Kidney (tissue), 13 donors: ENCODE measurements at regions not wholly inside any gene's neighbourhood (a gene's known extent, or its start where the extent isn't known, plus 50 kb on each side); places are given as distances from the start of the nearest gene placed in this dataset.

Experiments used
- DNase-seq, 5 donors: peaks; one replicate each; pipeline ENCODE4 v3.0.0-alpha.2; 2013 to 2020
- FAIRE-seq: peaks from 2 replicates; lab custom pipeline; 2012; peaks lifted over from hg19 to GRCh38; lab: Jason Lieb, UNC
- H3K27ac ChIP-seq, 2 donors: one replicate each; pipeline ENCODE4 v1.7.0; 2013; ENCODE audit warnings: low read depth in 2 of 2, low read length in 2 of 2, inconsistent platforms in 1 of 2
- H3K27me3 ChIP-seq: one replicate; pipeline ENCODE4 v1.7.1; 2013; ENCODE audit warnings: low read length, inconsistent platforms; ENCODE audit not compliant: control insufficient read depth, insufficient read depth
- H3K36me3 ChIP-seq, 3 donors: one replicate each; pipeline versions ENCODE4 v1.7.0 to v1.7.1; 2013; ENCODE audit warnings: low read length in 3 of 3, control low read depth in 1 of 3, inconsistent platforms in 1 of 3; ENCODE audit not compliant: insufficient read depth in 3 of 3, control insufficient read depth in 2 of 3
- H3K4me1 ChIP-seq, 3 donors: one replicate each; pipeline versions ENCODE4 v1.7.0 to v1.7.1; 2013; ENCODE audit warnings: low read length in 3 of 3, inconsistent platforms in 1 of 3, low read depth in 1 of 3; ENCODE audit not compliant: control insufficient read depth in 2 of 3, insufficient read depth in 2 of 3
- H3K4me3 ChIP-seq, 3 donors: one replicate each; pipeline versions ENCODE4 v1.7.0 to v1.8.1; 2013; ENCODE audit warnings: low read length in 3 of 3, control low read depth in 1 of 3, inconsistent platforms in 1 of 3
- H3K9ac ChIP-seq, 3 donors: one replicate each; pipeline versions ENCODE4 v1.7.0 to v1.7.1; 2013; ENCODE audit warnings: low read length in 3 of 3, control low read depth in 1 of 3, inconsistent platforms in 1 of 3
- H3K9me3 ChIP-seq, 3 donors: one replicate each; pipeline versions ENCODE4 v1.7.0 to v1.7.1; 2013; ENCODE audit warnings: low read length in 3 of 3, control low read depth in 1 of 3, inconsistent platforms in 1 of 3; ENCODE audit not compliant: control insufficient read depth in 2 of 3, insufficient read depth in 1 of 3
- CTCF ChIP-seq: IDR thresholded peaks from 3 replicates; pipeline ENCODE4 v1.5.1; 2012; ENCODE audit warnings: mild to moderate bottlenecking, moderate library complexity, borderline replicate concordance; ENCODE audit not compliant: insufficient read depth; ENCODE audit errors: extremely low read depth
- intact Hi-C: fragments of 100-400 bp; cut with DNase I; formaldehyde crosslinking; loops from one replicate; pipeline ENCODE4 v1.11.1; 2022
- donor health status: control.
- donor health status: control.
- donor health status: control.
- donor health status: control.
- donor health status: control.
- donor health status: DM: yes; HTN: yes; CAD: no.
- donor health status: Normal renal cell carcinoma (clear cell type).

DNA sequence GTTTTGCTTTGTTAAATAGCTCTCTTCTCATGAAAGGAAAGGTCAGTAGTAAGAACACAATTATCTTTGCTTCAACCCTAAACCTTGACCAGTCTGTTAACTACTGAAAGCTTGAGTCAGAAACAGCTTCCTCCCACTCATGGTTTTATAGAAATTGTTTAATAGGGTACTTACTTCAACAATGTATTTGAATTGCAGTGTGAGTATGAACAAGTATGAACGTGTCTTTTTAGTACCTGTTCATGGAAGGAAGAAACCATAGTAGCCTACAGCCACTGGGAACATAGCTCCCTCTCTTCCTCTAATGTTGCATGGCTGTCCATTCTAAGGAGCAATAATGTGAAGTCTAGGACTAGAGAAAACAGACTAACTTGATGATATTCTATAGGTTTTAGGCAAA is 311.0 kb downstream of the MCTP2 start:
- no peaks in the 10 kb centered on the region for H3K27me3 ChIP-seq
- H3K36me3 ChIP-seq = no peaks in the 10 kb centered on the region
- intact Hi-C loops = no loop called here
- no peak overlapping the region for H3K4me3 ChIP-seq
- no peak overlapping the region for H3K9ac ChIP-seq
- no peak for TF ChIP-seq CTCF
- DNase-seq (no peak), FAIRE-seq (no peak)
- H3K4me1 ChIP-seq = no peaks in the 10 kb centered on the region
- H3K9me3 ChIP-seq = no peaks in the 10 kb centered on the region
- H3K27ac ChIP-seq = no peak overlapping the region

GRCh38 chr15:94546808-94547207 is 315.4 kb downstream of the MCTP2 start:
- no peak for FAIRE-seq
- Histone ChIP-seq H3K4me3 (no peak overlapping the region), H3K4me1 (no peaks in the 10 kb centered on the region), H3K27me3 (no peaks in the 10 kb centered on the region), H3K27ac (no peak overlapping the region), H3K36me3 (no peaks in the 10 kb centered on the region), H3K9me3 (no peaks in the 10 kb centered on the region), H3K9ac (no peak overlapping the region)
- no peak for DNase-seq
- intact Hi-C loops = no loop called here
- TF ChIP-seq CTCF = no peak

DNA sequence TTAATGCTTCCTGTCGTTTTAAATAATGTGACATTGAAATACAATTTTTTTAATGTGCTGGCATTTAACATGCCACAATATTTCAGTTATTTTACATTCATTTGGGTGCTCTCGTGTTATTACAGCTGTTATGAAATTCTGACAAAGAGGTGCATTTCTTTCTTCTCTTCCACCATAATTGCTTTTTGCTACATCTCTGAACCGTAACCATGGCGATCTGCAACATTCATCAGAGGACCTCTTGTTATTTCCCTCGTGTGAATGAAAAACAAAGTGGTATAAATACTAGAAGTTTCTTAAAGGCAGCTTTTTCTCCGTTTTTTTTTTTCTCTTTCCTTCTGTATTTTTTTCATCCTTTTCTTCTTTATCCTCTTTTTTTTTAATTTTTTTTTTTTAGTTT is 316.4 kb downstream of the MCTP2 start:
- FAIRE-seq = no peak
- Histone ChIP-seq H3K36me3 (no peaks in the 10 kb centered on the region), H3K27me3 (no peaks in the 10 kb centered on the region), H3K9ac (no peak overlapping the region), H3K9me3 (no peaks in the 10 kb centered on the region), H3K4me3 (no peak overlapping the region), H3K4me1 (no peaks in the 10 kb centered on the region), H3K27ac (no peak overlapping the region)
- DNase-seq = peak in 2 of 5 donors; percentile 14 to 23
- TF ChIP-seq CTCF = no peak
- intact Hi-C loops = no loop called here

GRCh38 chr15:94555841-94556519 is 324.6 kb downstream of the MCTP2 start:
- DNase-seq (peak in 2 of 5 donors; percentile 21 to 25), FAIRE-seq (no peak)
- TF ChIP-seq CTCF = no peak
- Histone ChIP-seq H3K27ac (no peak overlapping the region), H3K4me1 (no peaks in the 10 kb centered on the region), H3K4me3 (no peak overlapping the region), H3K27me3 (no peaks in the 10 kb centered on the region), H3K36me3 (no peaks in the 10 kb centered on the region), H3K9me3 (no peaks in the 10 kb centered on the region), H3K9ac (no peak overlapping the region)
- intact Hi-C loops = no loop called here
